Neural cell (in vitro differentiated cells): ENCODE measurements at regions not wholly inside any gene's neighbourhood (a gene's known extent, or its start where the extent isn't known, plus 50 kb on each side); places are given as distances from the start of the nearest gene placed in this dataset.

Experiments used
- H2AFZ ChIP-seq: fragments of 200-600, 300-800 bp; sonication (generic), shearing (Covaris generic); 2 replicates; pipeline ENCODE4 v1.6.0; 2014; ENCODE audit warnings: low read depth, mild to moderate bottlenecking, antibody characterized with exemption, low read length, moderate library complexity
- H3F3A ChIP-seq: fragments of 200-600 bp; shearing (Covaris generic); 2 replicates; pipeline ENCODE4 v1.6.1; 2016; ENCODE audit warnings: mild to moderate bottlenecking, moderate library complexity, mixed read lengths, antibody characterized with exemption, low read length; ENCODE audit not compliant: insufficient read depth, poor library complexity, severe bottlenecking
- H3K27ac ChIP-seq: fragments of 200-600, 300-800 bp; sonication (generic), shearing (Covaris generic); 2 replicates; pipeline ENCODE4 v1.5.1; 2014; ENCODE audit warnings: mild to moderate bottlenecking, low read length, moderate library complexity
- H3K27me3 ChIP-seq: fragments of 300-800, 200-600 bp; sonication (generic), shearing (Covaris generic); 2 replicates; pipeline ENCODE4 v1.6.0; 2014; ENCODE audit warnings: mild to moderate bottlenecking, low read depth, low read length, moderate library complexity; ENCODE audit not compliant: insufficient read depth
- H3K36me3 ChIP-seq: fragments of 300-800, 200-600 bp; sonication (generic), shearing (Covaris generic); 2 replicates; pipeline ENCODE4 v1.5.1; 2014; ENCODE audit warnings: mild to moderate bottlenecking, antibody characterized with exemption, low read length, moderate library complexity; ENCODE audit not compliant: insufficient read depth
- H3K4me2 ChIP-seq: fragments of 300-800, 200-600 bp; sonication (generic), shearing (Covaris generic); 2 replicates; pipeline ENCODE4 v1.6.0; 2014; ENCODE audit warnings: mild to moderate bottlenecking, low read length
- H3K4me3 ChIP-seq: fragments of 300-800, 200-600 bp; sonication (generic), shearing (Covaris generic); 2 replicates; pipeline ENCODE4 v1.5.1; 2014; ENCODE audit warnings: mild to moderate bottlenecking, low read length, moderate library complexity
- H3K79me2 ChIP-seq: fragments of 200-600 bp; shearing (Covaris generic); replicated peaks from 2 replicates; pipeline ENCODE4 v1.6.0; 2014; ENCODE audit warnings: mild to moderate bottlenecking, low read length, moderate library complexity; ENCODE audit not compliant: insufficient read depth
- H3K9ac ChIP-seq: fragments of 300-800, 200-600 bp; sonication (generic), shearing (Covaris generic); 2 replicates; pipeline ENCODE4 v1.6.1; 2016; ENCODE audit warnings: mild to moderate bottlenecking, low read length, mixed read lengths
- H3K9me2 ChIP-seq: fragments of 200-600 bp; shearing (Covaris generic); 2 replicates; pipeline ENCODE4 v1.6.1; 2016; ENCODE audit warnings: mild to moderate bottlenecking, low read length, mixed read lengths; ENCODE audit not compliant: insufficient read depth
- H3K9me3 ChIP-seq: fragments of 200-600, 300-800 bp; sonication (generic), shearing (Covaris generic); 2 replicates; pipeline ENCODE4 v1.6.1; 2016; ENCODE audit warnings: mild to moderate bottlenecking, mixed run types, low read length, moderate library complexity, mixed read lengths
- H4K20me1 ChIP-seq: fragments of 200-600 bp; shearing (Covaris generic); 2 replicates; pipeline ENCODE4 v1.6.1; 2016; ENCODE audit warnings: mild to moderate bottlenecking, mixed run types; ENCODE audit not compliant: insufficient read depth
- EP300 ChIP-seq: fragments of 450-650 bp; conservative IDR thresholded peaks from 2 replicates; pipeline ENCODE4 v1.6.1; 2014; ENCODE audit warnings: antibody characterized with exemption, mild to moderate bottlenecking, moderate library complexity; ENCODE audit not compliant: poor library complexity, severe bottlenecking
- EZH2 ChIP-seq: fragments of 200-600, 300-800 bp; shearing (Covaris generic), sonication (generic); IDR thresholded peaks from 2 replicates; pipeline ENCODE4 v1.6.1; 2014; ENCODE audit warnings: antibody characterized with exemption, low read length, borderline replicate concordance, mild to moderate bottlenecking; ENCODE audit not compliant: insufficient read depth, poor library complexity, severe bottlenecking
- MXI1 ChIP-seq: fragments of 450-650 bp; conservative IDR thresholded peaks from 2 replicates; pipeline ENCODE4 v1.6.1; 2014; ENCODE audit warnings: antibody characterized with exemption, mild to moderate bottlenecking; ENCODE audit not compliant: poor library complexity, severe bottlenecking
- POLR2AphosphoS5 ChIP-seq: IDR thresholded peaks from 2 replicates; pipeline ENCODE4 v1.6.1; 2012
- RAD21 ChIP-seq: fragments of 450-650 bp; conservative IDR thresholded peaks from 2 replicates; pipeline ENCODE4 v1.6.1; 2014; ENCODE audit warnings: antibody characterized with exemption, mild to moderate bottlenecking, moderate library complexity
- SMC3 ChIP-seq: fragments of 450-650 bp; conservative IDR thresholded peaks from 2 replicates; pipeline ENCODE4 v1.6.1; 2014; ENCODE audit warnings: antibody characterized with exemption, mild to moderate bottlenecking, moderate library complexity; ENCODE audit not compliant: poor library complexity
- TAF1 ChIP-seq: IDR thresholded peaks from 2 replicates; pipeline ENCODE4 v1.6.1; 2012; ENCODE audit warnings: low read depth
- TF ChIP-seq, protein P1 (sequence below): fragments of 450-650 bp; IDR thresholded peaks from 2 replicates; pipeline ENCODE4 v1.5.1; 2014; ENCODE audit warnings: antibody characterized with exemption, mild to moderate bottlenecking, moderate library complexity; ENCODE audit not compliant: poor library complexity, severe bottlenecking
- TF ChIP-seq, protein P2 (sequence below): IDR thresholded peaks from 2 replicates; pipeline ENCODE4 v1.6.1; 2012; ENCODE audit warnings: borderline replicate concordance

- Histone ChIP-seq H3K4me2 (no peak overlapping the region), H3K27me3 (no peaks in the 10 kb centered on the region), H3K9me3 (no peaks in the 10 kb centered on the region), H3F3A (no peaks in the 10 kb centered on the region), H2AFZ (no peak overlapping the region), H4K20me1 (no peaks in the 10 kb centered on the region), H3K79me2 (no peaks in the 10 kb centered on the region), H3K27ac (no peak overlapping the region), H3K36me3 (no peaks in the 10 kb centered on the region), H3K9ac (no peak overlapping the region), H3K4me3 (no peak overlapping the region), H3K9me2 (no peaks in the 10 kb centered on the region)
- no peak for TF ChIP-seq MXI1
- TF ChIP-seq POLR2AphosphoS5 = no peak
- no peak for TF ChIP-seq RAD21
Measured at GRCh38 chr9:27701587-27701986, 128.3 kb upstream of the C9orf72 start.

- no peak for TF ChIP-seq EP300
- TF ChIP-seq, protein P1, sequence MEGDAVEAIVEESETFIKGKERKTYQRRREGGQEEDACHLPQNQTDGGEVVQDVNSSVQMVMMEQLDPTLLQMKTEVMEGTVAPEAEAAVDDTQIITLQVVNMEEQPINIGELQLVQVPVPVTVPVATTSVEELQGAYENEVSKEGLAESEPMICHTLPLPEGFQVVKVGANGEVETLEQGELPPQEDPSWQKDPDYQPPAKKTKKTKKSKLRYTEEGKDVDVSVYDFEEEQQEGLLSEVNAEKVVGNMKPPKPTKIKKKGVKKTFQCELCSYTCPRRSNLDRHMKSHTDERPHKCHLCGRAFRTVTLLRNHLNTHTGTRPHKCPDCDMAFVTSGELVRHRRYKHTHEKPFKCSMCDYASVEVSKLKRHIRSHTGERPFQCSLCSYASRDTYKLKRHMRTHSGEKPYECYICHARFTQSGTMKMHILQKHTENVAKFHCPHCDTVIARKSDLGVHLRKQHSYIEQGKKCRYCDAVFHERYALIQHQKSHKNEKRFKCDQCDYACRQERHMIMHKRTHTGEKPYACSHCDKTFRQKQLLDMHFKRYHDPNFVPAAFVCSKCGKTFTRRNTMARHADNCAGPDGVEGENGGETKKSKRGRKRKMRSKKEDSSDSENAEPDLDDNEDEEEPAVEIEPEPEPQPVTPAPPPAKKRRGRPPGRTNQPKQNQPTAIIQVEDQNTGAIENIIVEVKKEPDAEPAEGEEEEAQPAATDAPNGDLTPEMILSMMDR = no peak
- TF ChIP-seq EZH2 = no peak
- no peak for TF ChIP-seq POLR2AphosphoS5
- TF ChIP-seq, protein P2, sequence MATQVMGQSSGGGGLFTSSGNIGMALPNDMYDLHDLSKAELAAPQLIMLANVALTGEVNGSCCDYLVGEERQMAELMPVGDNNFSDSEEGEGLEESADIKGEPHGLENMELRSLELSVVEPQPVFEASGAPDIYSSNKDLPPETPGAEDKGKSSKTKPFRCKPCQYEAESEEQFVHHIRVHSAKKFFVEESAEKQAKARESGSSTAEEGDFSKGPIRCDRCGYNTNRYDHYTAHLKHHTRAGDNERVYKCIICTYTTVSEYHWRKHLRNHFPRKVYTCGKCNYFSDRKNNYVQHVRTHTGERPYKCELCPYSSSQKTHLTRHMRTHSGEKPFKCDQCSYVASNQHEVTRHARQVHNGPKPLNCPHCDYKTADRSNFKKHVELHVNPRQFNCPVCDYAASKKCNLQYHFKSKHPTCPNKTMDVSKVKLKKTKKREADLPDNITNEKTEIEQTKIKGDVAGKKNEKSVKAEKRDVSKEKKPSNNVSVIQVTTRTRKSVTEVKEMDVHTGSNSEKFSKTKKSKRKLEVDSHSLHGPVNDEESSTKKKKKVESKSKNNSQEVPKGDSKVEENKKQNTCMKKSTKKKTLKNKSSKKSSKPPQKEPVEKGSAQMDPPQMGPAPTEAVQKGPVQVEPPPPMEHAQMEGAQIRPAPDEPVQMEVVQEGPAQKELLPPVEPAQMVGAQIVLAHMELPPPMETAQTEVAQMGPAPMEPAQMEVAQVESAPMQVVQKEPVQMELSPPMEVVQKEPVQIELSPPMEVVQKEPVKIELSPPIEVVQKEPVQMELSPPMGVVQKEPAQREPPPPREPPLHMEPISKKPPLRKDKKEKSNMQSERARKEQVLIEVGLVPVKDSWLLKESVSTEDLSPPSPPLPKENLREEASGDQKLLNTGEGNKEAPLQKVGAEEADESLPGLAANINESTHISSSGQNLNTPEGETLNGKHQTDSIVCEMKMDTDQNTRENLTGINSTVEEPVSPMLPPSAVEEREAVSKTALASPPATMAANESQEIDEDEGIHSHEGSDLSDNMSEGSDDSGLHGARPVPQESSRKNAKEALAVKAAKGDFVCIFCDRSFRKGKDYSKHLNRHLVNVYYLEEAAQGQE = no peak
- no peak for TF ChIP-seq RAD21
- no peak for TF ChIP-seq TAF1
- no peak for TF ChIP-seq SMC3
- no peak for TF ChIP-seq MXI1
- Histone ChIP-seq H3K27ac (no peak overlapping the region), H3K79me2 (no peaks in the 10 kb centered on the region), H3K9me3 (peaks cover 1% of the 10 kb centered on the region), H4K20me1 (no peaks in the 10 kb centered on the region), H3K4me2 (no peak overlapping the region), H3K9me2 (no peaks in the 10 kb centered on the region), H2AFZ (no peak overlapping the region), H3F3A (no peaks in the 10 kb centered on the region), H3K36me3 (no peaks in the 10 kb centered on the region), H3K4me3 (no peak overlapping the region), H3K9ac (no peak overlapping the region), H3K27me3 (no peaks in the 10 kb centered on the region)
Measured at GRCh38 chr9:27703216-27703980, 130.1 kb upstream of the C9orf72 start.
